MCF 10A (cell line): ENCODE measurements at regions not wholly inside any gene's neighbourhood (a gene's known extent, or its start where the extent isn't known, plus 50 kb on each side); places are given as distances from the start of the nearest gene placed in this dataset.

Experiments
- BruUV-seq: library from RNA; stranded (reverse); fragments of 400-500 nt; replicated peaks from 2 replicates; lab custom pipeline; 2021; lab: Mats Ljungman, UMichigan
- CTCF ChIA-PET: fragments of 300-600 bp; sonication (Branson Sonifier 250); formaldehyde crosslinking; extraction: SDS; loops from one replicate; lab custom pipeline; 2021; ENCODE audit warnings: antibody characterized with exemption, inconsistent platforms; lab: Yijun Ruan, JAX
- POLR2A ChIA-PET: fragments of 300-600, 350-650 bp; sonication (Branson Sonifier 250); formaldehyde crosslinking; extraction: SDS; loops from one replicate; lab custom pipeline; 2020; ENCODE audit warnings: antibody characterized with exemption, inconsistent platforms; lab: Yijun Ruan, JAX
- DNase-seq: peaks from one replicate; pipeline ENCODE4 v3.0.0-alpha.2; 2018; ENCODE audit not compliant: unreplicated experiment
- H3K27ac Mint-ChIP-seq: one replicate; pipeline ENCODE4 v1.8.0; 2022; ENCODE audit warnings: mild to moderate bottlenecking, low read depth, mixed read lengths; ENCODE audit not compliant: unreplicated experiment
- H3K27me3 Mint-ChIP-seq: one replicate; pipeline ENCODE4 v1.8.0; 2022; ENCODE audit warnings: mixed read lengths; ENCODE audit not compliant: insufficient read depth, unreplicated experiment
- H3K36me3 Mint-ChIP-seq: one replicate; pipeline ENCODE4 v1.8.0; 2022; ENCODE audit warnings: mild to moderate bottlenecking, moderate library complexity, mixed read lengths; ENCODE audit not compliant: insufficient read depth, unreplicated experiment
- H3K4me1 Mint-ChIP-seq: one replicate; pipeline ENCODE4 v1.8.0; 2022; ENCODE audit warnings: mixed read lengths; ENCODE audit not compliant: insufficient read depth, unreplicated experiment
- H3K4me3 Mint-ChIP-seq: one replicate; pipeline ENCODE4 v1.8.0; 2022; ENCODE audit warnings: mild to moderate bottlenecking, moderate library complexity, mixed read lengths; ENCODE audit not compliant: unreplicated experiment
- H3K9me3 Mint-ChIP-seq: one replicate; pipeline ENCODE4 v1.8.0; 2022; ENCODE audit warnings: mixed read lengths; ENCODE audit not compliant: unreplicated experiment
- CTCF ChIP-seq: fragments of 200-600 bp; IDR thresholded peaks from one replicate; pipeline ENCODE4 v1.8.0; 2022; ENCODE audit warnings: antibody characterized with exemption, mild to moderate bottlenecking; ENCODE audit not compliant: unreplicated experiment
- intact Hi-C: fragments of 100-400 bp; cut with micrococcal nuclease; formaldehyde crosslinking; loops from 2 replicates; pipeline ENCODE4 v1.14.1; 2022

GRCh38 chr12:19778172-19778571, 338.9 kb downstream of the AEBP2 start:
- Mint-ChIP-seq H3K27me3 (no peaks in the 10 kb centered on the region), H3K27ac (no peak overlapping the region), H3K9me3 (no peaks in the 10 kb centered on the region), H3K4me3 (no peak overlapping the region), H3K36me3 (no peaks in the 10 kb centered on the region), H3K4me1 (peaks cover 14% of the 10 kb centered on the region)
- TF ChIP-seq CTCF = no peak
- DNase-seq = peak; percentile 45
- CTCF ChIA-PET = interaction anchor here (0.6 to 1.6 kb wide), 5 partner anchors 21 to 556 kb away, joined by 3 to 6 read pairs (median 4); no protein-coding TSS in a partner anchor
- no TSS peak for BruUV-seq
- POLR2A ChIA-PET = interaction anchor here (1.0 kb wide), 1 partner anchor 9 kb away, joined by 3 read pairs; no protein-coding TSS in a partner anchor
- intact Hi-C loops = no loop called here

GRCh38 chr12:19778797-19779196, 339.5 kb downstream of the AEBP2 start:
- ChIA-PET CTCF (interaction anchor here (0.6 to 2.5 kb wide), 5 partner anchors 21 to 822 kb away, joined by 3 to 9 read pairs (median 5); no protein-coding TSS in a partner anchor), POLR2A (interaction anchor here (1.0 kb wide), 1 partner anchor 10 kb away, joined by 3 read pairs; no protein-coding TSS in a partner anchor)
- Mint-ChIP-seq H3K27ac (no peak overlapping the region), H3K4me3 (no peak overlapping the region), H3K27me3 (no peaks in the 10 kb centered on the region), H3K36me3 (no peaks in the 10 kb centered on the region), H3K4me1 (peaks cover 14% of the 10 kb centered on the region), H3K9me3 (no peaks in the 10 kb centered on the region)
- DNase-seq = no peak
- BruUV-seq = no TSS peak
- no peak for TF ChIP-seq CTCF
- intact Hi-C loops = no loop called here

- Mint-ChIP-seq H3K27me3 (no peaks in the 10 kb centered on the region), H3K4me3 (no peak overlapping the region), H3K4me1 (peaks cover 14% of the 10 kb centered on the region), H3K9me3 (no peaks in the 10 kb centered on the region), H3K27ac (no peak overlapping the region), H3K36me3 (no peaks in the 10 kb centered on the region)
- TF ChIP-seq CTCF = no peak
- no TSS peak for BruUV-seq
- ChIA-PET POLR2A (interaction anchor here (0.6 kb wide), 1 partner anchor 219 kb away, joined by 3 read pairs; no protein-coding TSS in a partner anchor), CTCF (interaction anchor here (0.6 to 2.5 kb wide), 5 partner anchors 16 to 822 kb away, joined by 3 to 9 read pairs (median 5); no protein-coding TSS in a partner anchor)
- peak; percentile 23 for DNase-seq
- intact Hi-C loops = no loop called here
These were observed 340.2 kb downstream of the AEBP2 start for GRCh38 chr12:19779395-19780056.

- BruUV-seq = no TSS peak
- H3K4me3 Mint-ChIP-seq = no peak overlapping the region
- ChIA-PET CTCF (interaction anchor here (2.5 kb wide), 1 partner anchor 41 kb away, joined by 9 read pairs; no protein-coding TSS in a partner anchor), POLR2A (no interaction called here)
- H3K27me3 Mint-ChIP-seq = no peaks in the 10 kb centered on the region
- no peaks in the 10 kb centered on the region for H3K9me3 Mint-ChIP-seq
- intact Hi-C loops = no loop called here
- no peaks in the 10 kb centered on the region for H3K36me3 Mint-ChIP-seq
- no peak for TF ChIP-seq CTCF
- no peak for DNase-seq
- H3K27ac Mint-ChIP-seq = no peak overlapping the region
- H3K4me1 Mint-ChIP-seq = peaks cover 14% of the 10 kb centered on the region
These were observed 341.2 kb downstream of the AEBP2 start for GRCh38 chr12:19780460-19780859.
